ENCODE measurements at regions not wholly inside any gene's neighbourhood (a gene's known extent, or its start where the extent isn't known, plus 50 kb on each side); places are given as distances from the start of the nearest gene placed in this dataset.

DNA sequence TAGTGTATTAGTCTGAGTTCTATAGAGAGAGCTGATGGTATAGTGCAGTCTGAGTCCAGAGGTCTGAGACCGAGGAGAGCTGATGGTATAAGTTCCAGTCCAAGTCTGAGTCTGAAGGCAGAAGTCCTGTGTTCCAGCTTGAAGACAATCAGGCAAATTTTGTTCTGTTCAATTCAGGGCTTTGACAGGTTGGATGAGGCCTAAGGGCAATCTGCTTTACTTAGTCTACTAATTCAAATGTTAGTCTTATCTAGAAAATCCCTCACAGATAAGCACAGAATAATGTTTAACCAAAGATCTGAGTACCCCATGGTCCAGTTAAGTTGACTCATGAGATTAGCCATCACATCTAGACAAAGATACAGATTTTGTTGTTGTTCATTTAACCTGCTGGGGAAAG, 303.0 kb upstream of the KLF4 start:
- Histone ChIP-seq H3K9ac (ENCODE audit: extremely low read depth, insufficient read length, low read length) (no peak overlapping the region), H4K5ac (ENCODE audit: insufficient read length, low read depth, low read length) (no peak overlapping the region), H3K4ac (ENCODE audit: low read depth, low read length) (no peak overlapping the region), H2BK15ac (ENCODE audit: low read depth, low read length) (no peak overlapping the region), H2BK12ac (ENCODE audit: insufficient read length, low read depth, low read length) (no peak overlapping the region), H3K79me1 (ENCODE audit: insufficient read depth, low read depth, low read length, poor library complexity, severe bottlenecking) (no peaks in the 10 kb centered on the region), H2BK20ac (ENCODE audit: low read depth, low read length, poor library complexity, severe bottlenecking) (no peak overlapping the region), H4K20me1 (ENCODE audit: control insufficient read depth, insufficient read depth, insufficient read length) (no peaks in the 10 kb centered on the region), H2AFZ (ENCODE audit: low read length) (no peak overlapping the region), H3K23ac (ENCODE audit: insufficient read length, low read depth, low read length) (no peak overlapping the region), H2BK5ac (ENCODE audit: insufficient read length, low read length) (no peak overlapping the region), H3T11ph (ENCODE audit: low read length) (no peak overlapping the region), H3K4me1 (ENCODE audit: insufficient read depth, low read length) (no peaks in the 10 kb centered on the region), H3K27ac (ENCODE audit: insufficient read length, low read depth, low read length) (no peak overlapping the region), H3K56ac (ENCODE audit: insufficient read length, low read depth, low read length) (no peak overlapping the region), H3K14ac (ENCODE audit: insufficient read depth, low read length) (no peak overlapping the region), H3K27me3 (ENCODE audit: insufficient read depth, low read length) (no peaks in the 10 kb centered on the region), H3K4me2 (ENCODE audit: insufficient read depth, insufficient read length, low read length) (no peak overlapping the region), H2AK5ac (ENCODE audit: insufficient read length, low read length) (no peak overlapping the region), H3K18ac (ENCODE audit: insufficient read length, low read depth, low read length) (no peak overlapping the region), H4K8ac (replicated peaks; ENCODE audit: insufficient read length, low read depth, low read length) (no peak overlapping the region), H3K23me2 (ENCODE audit: insufficient read length, low read depth, low read length, poor library complexity, severe bottlenecking) (no peaks in the 10 kb centered on the region), H3K79me2 (ENCODE audit: insufficient read depth, low read length) (no peaks in the 10 kb centered on the region), H2BK120ac (ENCODE audit: low read depth, low read length, poor library complexity, severe bottlenecking) (no peak overlapping the region), H4K91ac (ENCODE audit: insufficient read length, low read depth, low read length) (no peak overlapping the region), H3K9me3 (ENCODE audit: control insufficient read depth, low read depth, low read length) (no peaks in the 10 kb centered on the region)
- TF ChIP-seq, protein P1, sequence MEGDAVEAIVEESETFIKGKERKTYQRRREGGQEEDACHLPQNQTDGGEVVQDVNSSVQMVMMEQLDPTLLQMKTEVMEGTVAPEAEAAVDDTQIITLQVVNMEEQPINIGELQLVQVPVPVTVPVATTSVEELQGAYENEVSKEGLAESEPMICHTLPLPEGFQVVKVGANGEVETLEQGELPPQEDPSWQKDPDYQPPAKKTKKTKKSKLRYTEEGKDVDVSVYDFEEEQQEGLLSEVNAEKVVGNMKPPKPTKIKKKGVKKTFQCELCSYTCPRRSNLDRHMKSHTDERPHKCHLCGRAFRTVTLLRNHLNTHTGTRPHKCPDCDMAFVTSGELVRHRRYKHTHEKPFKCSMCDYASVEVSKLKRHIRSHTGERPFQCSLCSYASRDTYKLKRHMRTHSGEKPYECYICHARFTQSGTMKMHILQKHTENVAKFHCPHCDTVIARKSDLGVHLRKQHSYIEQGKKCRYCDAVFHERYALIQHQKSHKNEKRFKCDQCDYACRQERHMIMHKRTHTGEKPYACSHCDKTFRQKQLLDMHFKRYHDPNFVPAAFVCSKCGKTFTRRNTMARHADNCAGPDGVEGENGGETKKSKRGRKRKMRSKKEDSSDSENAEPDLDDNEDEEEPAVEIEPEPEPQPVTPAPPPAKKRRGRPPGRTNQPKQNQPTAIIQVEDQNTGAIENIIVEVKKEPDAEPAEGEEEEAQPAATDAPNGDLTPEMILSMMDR (conservative IDR thresholded peaks at IDR 0.05) = no peak
- Mint-ChIP-seq H3K36me3 (ENCODE audit: insufficient read depth in 1 of 3, low read depth in 3 of 3) (no peaks in the 10 kb centered on the region), H3K9me3 (no peaks in the 10 kb centered on the region), H3K4me3 (no peak overlapping the region), H3K27ac (no peak overlapping the region), H3K4me1 (no peaks in the 10 kb centered on the region), H3K27me3 (ENCODE audit: low read depth) (no peaks in the 10 kb centered on the region)
- WGBS (ENCODE audit: extremely low coverage, insufficient read length, low lambda C conversion rate) = no CpG with 5 or more reads among the region's 1 CpG
- no peak for DNase-seq
